Endothelial cell of umbilical vein (primary cell): ENCODE measurements at regions not wholly inside any gene's neighbourhood (a gene's known extent, or its start where the extent isn't known, plus 50 kb on each side); places are given as distances from the start of the nearest gene placed in this dataset.

Source experiments
- EZH2 ChIP-seq: IDR thresholded peaks from 2 replicates; pipeline ENCODE4 v1.6.1; 2012; ENCODE audit warnings: borderline replicate concordance, low read depth, mild to moderate bottlenecking, moderate library complexity, low read length, inconsistent platforms; ENCODE audit not compliant: severe bottlenecking
- FOS ChIP-seq: IDR thresholded peaks from 2 replicates; pipeline ENCODE4 v1.6.1; 2011; ENCODE audit warnings: mild to moderate bottlenecking, low read length, moderate library complexity, borderline replicate concordance; ENCODE audit not compliant: insufficient read depth
- GATA2 ChIP-seq: IDR thresholded peaks from 2 replicates; pipeline ENCODE4 v1.7.0; 2011; ENCODE audit warnings: low read depth, mild to moderate bottlenecking, moderate library complexity, mixed read lengths, low read length; ENCODE audit not compliant: insufficient read length, insufficient read depth
- JUN ChIP-seq: IDR thresholded peaks from 2 replicates; pipeline ENCODE4 v1.6.1; 2011; ENCODE audit warnings: borderline replicate concordance, low read depth; ENCODE audit not compliant: insufficient read length, insufficient read depth
- MYC ChIP-seq: IDR thresholded peaks from one replicate; pipeline ENCODE4 v1.6.1; 2011; ENCODE audit warnings: mild to moderate bottlenecking, low read depth, low read length
- POLR2A ChIP-seq: IDR thresholded peaks from 2 replicates; pipeline ENCODE4 v1.6.1; 2012; ENCODE audit warnings: low read depth, mild to moderate bottlenecking, control low read depth, low read length
- POLR2AphosphoS5 ChIP-seq: IDR thresholded peaks from 2 replicates; pipeline ENCODE4 v1.6.1; 2012; ENCODE audit warnings: low read depth, mild to moderate bottlenecking, control low read depth, low read length, moderate library complexity; ENCODE audit not compliant: insufficient read depth
- TF ChIP-seq, protein P1 (sequence below), 2 donors: IDR thresholded peaks; 1 replicate in 1 of 2; 2 replicates in 1 of 2; pipeline ENCODE4 v1.5.1; 2011; ENCODE audit warnings: low read length in 2 of 2, mild to moderate bottlenecking in 2 of 2, moderate library complexity in 2 of 2, control low read depth in 1 of 2, inconsistent platforms in 1 of 2, low read depth in 1 of 2; ENCODE audit not compliant: insufficient read depth in 1 of 2; ENCODE audit errors: extremely low read depth in 1 of 2
- TF ChIP-seq, protein P2 (sequence below): IDR thresholded peaks from 2 replicates; pipeline ENCODE4 v1.6.1; 2011; ENCODE audit not compliant: insufficient read depth, insufficient read length

DNA sequence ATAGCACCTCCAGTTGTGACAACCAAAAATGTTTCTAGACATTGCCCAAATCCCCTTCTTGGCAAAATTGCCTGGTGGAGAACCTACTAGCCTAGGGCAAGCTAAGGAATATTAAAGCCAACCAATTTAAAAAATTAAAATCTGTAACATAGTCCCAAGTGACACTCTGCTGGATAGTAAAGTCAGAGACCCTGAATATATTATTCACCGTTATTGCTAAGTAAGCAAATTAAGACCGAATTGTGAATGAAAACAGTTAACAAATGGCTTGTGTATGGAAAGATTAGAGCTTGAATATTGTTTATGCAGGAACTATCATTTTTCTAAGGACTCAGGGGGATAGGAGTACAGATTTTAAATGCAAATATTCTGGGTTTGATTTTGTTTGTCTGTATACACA is 208.1 kb downstream of the DMAC1 start:
- TF ChIP-seq, protein P1, sequence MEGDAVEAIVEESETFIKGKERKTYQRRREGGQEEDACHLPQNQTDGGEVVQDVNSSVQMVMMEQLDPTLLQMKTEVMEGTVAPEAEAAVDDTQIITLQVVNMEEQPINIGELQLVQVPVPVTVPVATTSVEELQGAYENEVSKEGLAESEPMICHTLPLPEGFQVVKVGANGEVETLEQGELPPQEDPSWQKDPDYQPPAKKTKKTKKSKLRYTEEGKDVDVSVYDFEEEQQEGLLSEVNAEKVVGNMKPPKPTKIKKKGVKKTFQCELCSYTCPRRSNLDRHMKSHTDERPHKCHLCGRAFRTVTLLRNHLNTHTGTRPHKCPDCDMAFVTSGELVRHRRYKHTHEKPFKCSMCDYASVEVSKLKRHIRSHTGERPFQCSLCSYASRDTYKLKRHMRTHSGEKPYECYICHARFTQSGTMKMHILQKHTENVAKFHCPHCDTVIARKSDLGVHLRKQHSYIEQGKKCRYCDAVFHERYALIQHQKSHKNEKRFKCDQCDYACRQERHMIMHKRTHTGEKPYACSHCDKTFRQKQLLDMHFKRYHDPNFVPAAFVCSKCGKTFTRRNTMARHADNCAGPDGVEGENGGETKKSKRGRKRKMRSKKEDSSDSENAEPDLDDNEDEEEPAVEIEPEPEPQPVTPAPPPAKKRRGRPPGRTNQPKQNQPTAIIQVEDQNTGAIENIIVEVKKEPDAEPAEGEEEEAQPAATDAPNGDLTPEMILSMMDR (IDR thresholded peaks at IDR 0.05; ENCODE audit: extremely low read depth in 1 of 2, insufficient read depth in 1 of 2, low read depth in 1 of 2, low read length in 2 of 2) = no peak
- TF ChIP-seq POLR2AphosphoS5 = no peak
- TF ChIP-seq POLR2A = no peak
- TF ChIP-seq EZH2 = no peak
- no peak for TF ChIP-seq GATA2
- no peak for TF ChIP-seq JUN
- TF ChIP-seq, protein P2, sequence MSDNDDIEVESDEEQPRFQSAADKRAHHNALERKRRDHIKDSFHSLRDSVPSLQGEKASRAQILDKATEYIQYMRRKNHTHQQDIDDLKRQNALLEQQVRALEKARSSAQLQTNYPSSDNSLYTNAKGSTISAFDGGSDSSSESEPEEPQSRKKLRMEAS = no peak
- TF ChIP-seq MYC = no peak
- TF ChIP-seq FOS = no peak
